Vagina (tissue), 2 donors: ENCODE measurements at regions not wholly inside any gene's neighbourhood (a gene's known extent, or its start where the extent isn't known, plus 50 kb on each side); places are given as distances from the start of the nearest gene placed in this dataset.

Experiments used
- CTCF ChIP-seq, 3 experiments: fragments of 450-650 bp in 2 of 3; fragments of 200-600 bp in 1 of 3; sonication (generic) in 1 of 3; IDR thresholded peaks; one replicate each; pipeline ENCODE4 v1.5.1; 2017 to 2019; ENCODE audit warnings: antibody characterized with exemption in 3 of 3, mild to moderate bottlenecking in 2 of 3, moderate library complexity in 2 of 3
- POLR2A ChIP-seq, 2 donors: fragments of 450-650 bp; IDR thresholded peaks; one replicate each; pipeline ENCODE4 v1.6.1; 2017; ENCODE audit warnings: antibody characterized with exemption in 2 of 2, mild to moderate bottlenecking in 2 of 2, moderate library complexity in 2 of 2
- POLR2AphosphoS5 ChIP-seq, 2 donors: sonication (generic); formaldehyde crosslinking; IDR thresholded peaks; one replicate each; pipeline ENCODE4 v1.9.0; 2017; ENCODE audit warnings: antibody characterized with exemption in 2 of 2, mild to moderate bottlenecking in 2 of 2, low read depth in 1 of 2; ENCODE audit not compliant: insufficient read depth in 1 of 2

- TF ChIP-seq CTCF (IDR thresholded peaks at IDR 0.05) (no peak), POLR2AphosphoS5 (IDR thresholded peaks at IDR 0.05; ENCODE audit: insufficient read depth in 1 of 2, low read depth in 1 of 2) (no peak), POLR2A (IDR thresholded peaks at IDR 0.05) (no peak)
These were observed 180.9 kb downstream of the RBFOX3 start for GRCh38 chr17:79429864-79430494.
